Cardiac muscle cell (in vitro differentiated cells and primary cell): ENCODE measurements at regions not wholly inside any gene's neighbourhood (a gene's known extent, or its start where the extent isn't known, plus 50 kb on each side); places are given as distances from the start of the nearest gene placed in this dataset.
A peak's percentile ranks its signal among the peaks of the same experiment; 100 is the strongest.

Source experiments
- DNase-seq, 2 donors: peaks; one replicate each; pipeline versions ENCODE4 v3.0.0 to v3.0.0-alpha.2; 2010 to 2017; ENCODE audit warnings: low read depth in 1 of 2, low spot score in 1 of 2
- H3K27ac ChIP-seq: fragments of 200-600 bp; sonication (generic); 2 replicates; pipeline ENCODE4 v1.5.1; 2016
- H3K27me3 ChIP-seq: fragments of 200-600 bp; sonication (generic); 2 replicates; pipeline ENCODE4 v1.6.0; 2016; ENCODE audit warnings: control low read depth
- H3K36me3 ChIP-seq: fragments of 200-600 bp; sonication (generic); 2 replicates; pipeline ENCODE4 v1.5.1; 2016; ENCODE audit warnings: control low read depth
- H3K4me1 ChIP-seq: fragments of 200-600 bp; sonication (generic); 2 replicates; pipeline ENCODE4 v1.8.1; 2017; ENCODE audit warnings: low read depth, mild to moderate bottlenecking, mixed run types
- H3K4me3 ChIP-seq: fragments of 200-600 bp; sonication (generic); 2 replicates; pipeline ENCODE4 v1.5.1; 2016; ENCODE audit warnings: mild to moderate bottlenecking
- H3K9me3 ChIP-seq: fragments of 200-600 bp; sonication (generic); 2 replicates; pipeline ENCODE4 v1.5.1; 2017; ENCODE audit warnings: low read depth, mild to moderate bottlenecking, control low read depth
- CTCF ChIP-seq: IDR thresholded peaks from 2 replicates; pipeline ENCODE4 v1.5.1; 2012; ENCODE audit warnings: low read depth, mild to moderate bottlenecking, low read length

GRCh38 chr1:114289306-114289705, 135.6 kb upstream of the SYT6 start:
- Histone ChIP-seq H3K9me3 (no peaks in the 10 kb centered on the region), H3K4me3 (no peak overlapping the region), H3K27ac (no peak overlapping the region), H3K27me3 (no peaks in the 10 kb centered on the region), H3K36me3 (no peaks in the 10 kb centered on the region), H3K4me1 (no peaks in the 10 kb centered on the region)
- TF ChIP-seq CTCF = no peak
- no peak for DNase-seq

GRCh38 chr1:114286960-114287359, 133.3 kb upstream of the SYT6 start:
- H3K9me3 ChIP-seq = no peaks in the 10 kb centered on the region
- no peaks in the 10 kb centered on the region for H3K4me1 ChIP-seq
- no peaks in the 10 kb centered on the region for H3K27me3 ChIP-seq
- no peak overlapping the region for H3K27ac ChIP-seq
- H3K36me3 ChIP-seq = no peaks in the 10 kb centered on the region
- DNase-seq = no peak
- no peak overlapping the region for H3K4me3 ChIP-seq
- TF ChIP-seq CTCF = no peak

- Histone ChIP-seq H3K27me3 (no peaks in the 10 kb centered on the region), H3K4me1 (no peaks in the 10 kb centered on the region), H3K9me3 (no peaks in the 10 kb centered on the region), H3K4me3 (no peak overlapping the region), H3K36me3 (no peaks in the 10 kb centered on the region), H3K27ac (no peak overlapping the region)
- DNase-seq = peak in 1 of 2 donors; percentile 30
- TF ChIP-seq CTCF = peak; percentile 12
These were observed 132.5 kb upstream of the SYT6 start for GRCh38 chr1:114286179-114286578.

GRCh38 chr1:114282751-114283403, 129.2 kb upstream of the SYT6 start:
- Histone ChIP-seq H3K36me3 (no peaks in the 10 kb centered on the region), H3K27me3 (no peaks in the 10 kb centered on the region), H3K27ac (no peak overlapping the region), H3K4me3 (no peak overlapping the region), H3K4me1 (no peaks in the 10 kb centered on the region), H3K9me3 (no peaks in the 10 kb centered on the region)
- DNase-seq = peak; percentile 92 to 94
- peak; percentile 94 for TF ChIP-seq CTCF

- DNase-seq = no peak
- Histone ChIP-seq H3K4me1 (no peaks in the 10 kb centered on the region), H3K9me3 (no peaks in the 10 kb centered on the region), H3K4me3 (no peak overlapping the region), H3K27ac (no peak overlapping the region), H3K27me3 (no peaks in the 10 kb centered on the region), H3K36me3 (no peaks in the 10 kb centered on the region)
- no peak for TF ChIP-seq CTCF
These were observed 125.2 kb upstream of the SYT6 start for GRCh38 chr1:114278911-114279310.
